Limb (tissue), 2 donors: ENCODE measurements at regions not wholly inside any gene's neighbourhood (a gene's known extent, or its start where the extent isn't known, plus 50 kb on each side); places are given as distances from the start of the nearest gene placed in this dataset.

ENCODE experiments used
- DNase-seq, 2 donors: peaks; one replicate each; pipeline ENCODE4 v3.0.0-alpha.2; 2016; ENCODE audit errors: extremely low spot score in 2 of 2

GRCh38 chr12:13386323-13387039 is 190.0 kb downstream of the EMP1 start:
- DNase-seq: peak in 1 of 2 donors; percentile 4

GRCh38 chr12:13383379-13383778 is 186.9 kb downstream of the EMP1 start:
- DNase-seq: peak in 1 of 2 donors; percentile 3

GRCh38 chr12:13380297-13380696 is 183.8 kb downstream of the EMP1 start:
- no peak for DNase-seq

GRCh38 chr12:13379531-13380188 is 183.1 kb downstream of the EMP1 start:
- DNase-seq: peak in 1 of 2 donors; percentile 19

GRCh38 chr12:13377698-13378097 is 181.2 kb downstream of the EMP1 start:
- no peak for DNase-seq

GRCh38 chr12:13376610-13377373 is 180.3 kb downstream of the EMP1 start:
- no peak for DNase-seq

GRCh38 chr12:13375583-13376345 is 179.2 kb downstream of the EMP1 start:
- peak in 1 of 2 donors; percentile 27 for DNase-seq

GRCh38 chr12:13374793-13375192 is 178.3 kb downstream of the EMP1 start:
- peak in 1 of 2 donors; percentile 27 for DNase-seq

GRCh38 chr12:13373803-13374202 is 177.3 kb downstream of the EMP1 start:
- DNase-seq: no peak

GRCh38 chr12:13373131-13373530 is 176.6 kb downstream of the EMP1 start:
- DNase-seq: no peak

- DNase-seq: peak in 1 of 2 donors; percentile 50
These were observed 175.9 kb downstream of the EMP1 start for GRCh38 chr12:13372386-13372785.

- DNase-seq: no peak
These were observed 175.3 kb downstream of the EMP1 start for GRCh38 chr12:13371797-13372196.

- DNase-seq: no peak
These were observed 174.8 kb downstream of the EMP1 start for GRCh38 chr12:13371367-13371766.

- DNase-seq: no peak
These were observed 173.0 kb downstream of the EMP1 start for GRCh38 chr12:13369474-13370056.

GRCh38 chr12:13368971-13369370 is 172.4 kb downstream of the EMP1 start:
- no peak for DNase-seq

GRCh38 chr12:13368431-13368830 is 171.9 kb downstream of the EMP1 start:
- DNase-seq: no peak

GRCh38 chr12:13367973-13368372 is 171.4 kb downstream of the EMP1 start:
- no peak for DNase-seq

- DNase-seq: no peak
These were observed 169.3 kb downstream of the EMP1 start for GRCh38 chr12:13365748-13366366.

- DNase-seq: peak in 1 of 2 donors; percentile 49
These were observed 165.8 kb downstream of the EMP1 start for GRCh38 chr12:13362260-13362841.

GRCh38 chr12:13359636-13360035 is 163.1 kb downstream of the EMP1 start:
- no peak for DNase-seq
